HL-60 (cell line): ENCODE measurements at regions not wholly inside any gene's neighbourhood (a gene's known extent, or its start where the extent isn't known, plus 50 kb on each side); places are given as distances from the start of the nearest gene placed in this dataset.

ENCODE experiments used
- DNase-seq, 2 experiments: peaks; one replicate each; pipeline ENCODE4 v3.0.0-alpha.2; 2010 to 2020; ENCODE audit warnings: low read depth in 1 of 2, low spot score in 1 of 2
- H3K27ac ChIP-seq: fragments of 250-450 bp; sonication (Bioruptor Pico); replicated peaks from 2 replicates; pipeline ENCODE4 v1.5.1; 2020; ENCODE audit warnings: mild to moderate bottlenecking, moderate library complexity
- H3K27me3 ChIP-seq: fragments of 250-450 bp; sonication (Bioruptor Pico); 2 replicates; pipeline ENCODE4 v1.5.1; 2021; ENCODE audit warnings: mild to moderate bottlenecking, moderate library complexity; ENCODE audit not compliant: insufficient read depth, poor library complexity, severe bottlenecking
- H3K4me3 ChIP-seq: replicated peaks from 2 replicates; pipeline ENCODE4 v1.5.1; 2011; ENCODE audit warnings: mild to moderate bottlenecking, control low read depth, low read length; ENCODE audit not compliant: insufficient read depth
- GABPA ChIP-seq: IDR thresholded peaks from 2 replicates; pipeline ENCODE4 v1.6.1; 2012; ENCODE audit warnings: low read depth
- POLR2AphosphoS5 ChIP-seq: IDR thresholded peaks from 2 replicates; pipeline ENCODE4 v1.6.1; 2012; ENCODE audit warnings: low read depth
- SPI1 ChIP-seq: IDR thresholded peaks from 2 replicates; pipeline ENCODE4 v1.6.1; 2012; ENCODE audit warnings: low read depth, mild to moderate bottlenecking, borderline replicate concordance
- TF ChIP-seq, protein P1 (sequence below): IDR thresholded peaks from one replicate; pipeline ENCODE4 v1.5.1; 2011; ENCODE audit warnings: low read length, control low read depth, inconsistent platforms; ENCODE audit not compliant: insufficient read depth
- TF ChIP-seq, protein P2 (sequence below): IDR thresholded peaks from 2 replicates; pipeline ENCODE4 v1.6.1; 2012; ENCODE audit warnings: low read depth; ENCODE audit not compliant: insufficient replicate concordance

DNA sequence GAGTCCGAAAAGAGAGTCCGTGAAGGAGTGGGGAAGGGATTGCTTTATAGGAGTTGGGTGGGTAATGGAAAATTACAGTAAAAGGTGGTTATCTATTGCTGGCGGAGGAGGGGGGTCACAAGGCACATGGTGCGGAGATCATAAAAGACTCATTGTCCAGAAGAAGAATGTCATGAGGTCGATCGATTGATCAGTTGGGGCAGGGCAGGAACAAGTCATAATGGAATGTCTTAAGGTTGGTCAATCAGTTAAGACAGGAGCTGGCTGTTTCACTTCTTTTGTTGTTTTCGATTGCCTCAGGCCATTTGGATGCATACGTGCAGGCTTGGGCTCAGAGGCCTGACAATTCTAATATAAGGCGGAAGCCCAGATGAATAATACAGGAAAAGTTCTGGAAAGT, 473.0 kb upstream of the TNP1 start:
- H3K4me3 ChIP-seq, result no peak overlapping the region
- H3K27ac ChIP-seq, result no peak overlapping the region
- H3K27me3 ChIP-seq, result peaks cover 2% of the 10 kb centered on the region
- TF ChIP-seq, protein P1, sequence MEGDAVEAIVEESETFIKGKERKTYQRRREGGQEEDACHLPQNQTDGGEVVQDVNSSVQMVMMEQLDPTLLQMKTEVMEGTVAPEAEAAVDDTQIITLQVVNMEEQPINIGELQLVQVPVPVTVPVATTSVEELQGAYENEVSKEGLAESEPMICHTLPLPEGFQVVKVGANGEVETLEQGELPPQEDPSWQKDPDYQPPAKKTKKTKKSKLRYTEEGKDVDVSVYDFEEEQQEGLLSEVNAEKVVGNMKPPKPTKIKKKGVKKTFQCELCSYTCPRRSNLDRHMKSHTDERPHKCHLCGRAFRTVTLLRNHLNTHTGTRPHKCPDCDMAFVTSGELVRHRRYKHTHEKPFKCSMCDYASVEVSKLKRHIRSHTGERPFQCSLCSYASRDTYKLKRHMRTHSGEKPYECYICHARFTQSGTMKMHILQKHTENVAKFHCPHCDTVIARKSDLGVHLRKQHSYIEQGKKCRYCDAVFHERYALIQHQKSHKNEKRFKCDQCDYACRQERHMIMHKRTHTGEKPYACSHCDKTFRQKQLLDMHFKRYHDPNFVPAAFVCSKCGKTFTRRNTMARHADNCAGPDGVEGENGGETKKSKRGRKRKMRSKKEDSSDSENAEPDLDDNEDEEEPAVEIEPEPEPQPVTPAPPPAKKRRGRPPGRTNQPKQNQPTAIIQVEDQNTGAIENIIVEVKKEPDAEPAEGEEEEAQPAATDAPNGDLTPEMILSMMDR, result no peak
- TF ChIP-seq, protein P2, sequence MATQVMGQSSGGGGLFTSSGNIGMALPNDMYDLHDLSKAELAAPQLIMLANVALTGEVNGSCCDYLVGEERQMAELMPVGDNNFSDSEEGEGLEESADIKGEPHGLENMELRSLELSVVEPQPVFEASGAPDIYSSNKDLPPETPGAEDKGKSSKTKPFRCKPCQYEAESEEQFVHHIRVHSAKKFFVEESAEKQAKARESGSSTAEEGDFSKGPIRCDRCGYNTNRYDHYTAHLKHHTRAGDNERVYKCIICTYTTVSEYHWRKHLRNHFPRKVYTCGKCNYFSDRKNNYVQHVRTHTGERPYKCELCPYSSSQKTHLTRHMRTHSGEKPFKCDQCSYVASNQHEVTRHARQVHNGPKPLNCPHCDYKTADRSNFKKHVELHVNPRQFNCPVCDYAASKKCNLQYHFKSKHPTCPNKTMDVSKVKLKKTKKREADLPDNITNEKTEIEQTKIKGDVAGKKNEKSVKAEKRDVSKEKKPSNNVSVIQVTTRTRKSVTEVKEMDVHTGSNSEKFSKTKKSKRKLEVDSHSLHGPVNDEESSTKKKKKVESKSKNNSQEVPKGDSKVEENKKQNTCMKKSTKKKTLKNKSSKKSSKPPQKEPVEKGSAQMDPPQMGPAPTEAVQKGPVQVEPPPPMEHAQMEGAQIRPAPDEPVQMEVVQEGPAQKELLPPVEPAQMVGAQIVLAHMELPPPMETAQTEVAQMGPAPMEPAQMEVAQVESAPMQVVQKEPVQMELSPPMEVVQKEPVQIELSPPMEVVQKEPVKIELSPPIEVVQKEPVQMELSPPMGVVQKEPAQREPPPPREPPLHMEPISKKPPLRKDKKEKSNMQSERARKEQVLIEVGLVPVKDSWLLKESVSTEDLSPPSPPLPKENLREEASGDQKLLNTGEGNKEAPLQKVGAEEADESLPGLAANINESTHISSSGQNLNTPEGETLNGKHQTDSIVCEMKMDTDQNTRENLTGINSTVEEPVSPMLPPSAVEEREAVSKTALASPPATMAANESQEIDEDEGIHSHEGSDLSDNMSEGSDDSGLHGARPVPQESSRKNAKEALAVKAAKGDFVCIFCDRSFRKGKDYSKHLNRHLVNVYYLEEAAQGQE, result no peak
- no peak for TF ChIP-seq GABPA
- DNase-seq, result no peak

GRCh38 chr2:217332417-217332791, 472.5 kb upstream of the TNP1 start:
- DNase-seq, result no peak
- Histone ChIP-seq H3K4me3 (no peak overlapping the region), H3K27me3 (peaks cover 2% of the 10 kb centered on the region), H3K27ac (no peak overlapping the region)
- TF ChIP-seq GABPA (no peak), SPI1 (no peak), POLR2AphosphoS5 (no peak)
- TF ChIP-seq, protein P1, result no peak
- TF ChIP-seq, protein P2, result no peak

DNA sequence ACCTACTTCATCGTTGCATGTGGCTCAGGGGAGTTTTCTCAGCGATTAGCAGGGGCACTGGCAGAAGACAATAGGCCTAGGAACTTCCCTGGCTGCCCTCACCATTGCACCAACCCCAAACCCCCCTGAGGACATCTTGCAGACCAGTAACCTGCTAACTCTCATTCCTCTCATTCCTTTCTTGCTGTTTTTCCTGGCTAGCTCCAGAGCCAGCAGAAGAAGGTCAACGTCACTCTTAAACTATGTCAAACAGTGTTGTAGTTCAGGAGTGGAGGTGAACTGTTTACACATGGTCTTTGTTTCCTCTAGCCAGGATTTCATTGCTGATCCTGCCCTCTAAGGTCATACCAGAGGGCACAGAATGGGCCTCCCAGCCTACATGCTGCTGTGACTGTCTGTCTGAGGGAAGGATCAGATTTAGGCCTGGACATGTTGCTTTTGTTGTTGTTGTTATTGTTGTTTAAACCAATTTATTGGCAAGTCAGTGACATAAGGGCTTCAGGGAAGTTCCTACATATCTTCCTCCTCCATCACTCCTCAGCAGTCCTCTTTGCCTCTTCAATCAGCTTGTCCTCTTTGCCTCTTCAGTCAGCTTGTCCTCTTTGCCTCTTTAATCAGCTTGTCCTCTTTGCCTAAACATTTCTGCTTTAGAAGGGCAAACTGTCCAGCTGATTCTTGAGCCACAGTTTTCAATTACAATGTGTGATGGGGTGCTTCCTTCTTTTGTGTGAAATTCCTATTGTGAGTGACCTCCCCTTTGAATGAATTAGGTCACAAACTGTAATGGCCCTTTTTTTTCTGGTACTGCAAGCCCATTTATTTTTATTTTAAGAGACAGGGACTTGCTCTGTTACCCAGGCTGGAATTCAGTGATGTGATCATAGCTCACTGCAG, 471.9 kb upstream of the TNP1 start:
- TF ChIP-seq GABPA (no peak), POLR2AphosphoS5 (no peak), SPI1 (no peak)
- TF ChIP-seq, protein P1, result no peak
- TF ChIP-seq, protein P2, result no peak
- Histone ChIP-seq H3K27me3 (peaks cover 2% of the 10 kb centered on the region), H3K4me3 (no peak overlapping the region), H3K27ac (no peak overlapping the region)
- no peak for DNase-seq
